ENCODE measurements at regions not wholly inside any gene's neighbourhood (a gene's known extent, or its start where the extent isn't known, plus 50 kb on each side); places are given as distances from the start of the nearest gene placed in this dataset.

DNA sequence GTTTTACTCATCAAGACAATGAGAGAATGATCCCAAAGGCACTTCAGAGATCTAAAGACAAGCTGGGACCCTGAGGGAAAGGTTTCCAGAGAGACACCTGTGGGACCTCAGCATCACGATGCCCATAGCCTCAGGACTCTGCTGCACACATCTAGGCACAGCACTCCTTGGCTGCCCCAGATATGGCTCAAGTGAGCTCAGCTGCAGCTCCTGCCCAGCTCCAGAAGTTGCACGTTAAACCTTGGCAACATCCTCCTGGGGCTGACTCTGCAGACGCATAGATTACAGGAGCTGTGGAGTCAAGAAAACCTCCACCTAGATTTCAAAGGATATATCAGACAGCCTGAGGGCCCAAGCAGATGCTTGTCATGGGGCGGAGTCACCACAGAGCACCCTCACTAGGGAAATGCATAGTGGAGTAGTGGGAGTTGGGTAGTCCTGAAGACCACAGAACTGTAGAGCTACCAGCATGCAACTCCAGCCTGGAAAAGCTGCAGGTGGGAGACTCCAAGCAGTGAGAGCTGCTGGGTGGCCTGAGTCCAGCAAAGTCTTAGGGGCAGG is 582.0 kb downstream of the CDH11 start:
- DNase-seq (ENCODE audit: low read depth): no peak

- DNase-seq (ENCODE audit: low read depth): no peak
Observed at GRCh38 chr16:64534180-64534780, 587.6 kb downstream of the CDH11 start.

- no peak for DNase-seq (ENCODE audit: low read depth)
Observed at GRCh38 chr16:64532691-64533090, 589.2 kb downstream of the CDH11 start.

DNA sequence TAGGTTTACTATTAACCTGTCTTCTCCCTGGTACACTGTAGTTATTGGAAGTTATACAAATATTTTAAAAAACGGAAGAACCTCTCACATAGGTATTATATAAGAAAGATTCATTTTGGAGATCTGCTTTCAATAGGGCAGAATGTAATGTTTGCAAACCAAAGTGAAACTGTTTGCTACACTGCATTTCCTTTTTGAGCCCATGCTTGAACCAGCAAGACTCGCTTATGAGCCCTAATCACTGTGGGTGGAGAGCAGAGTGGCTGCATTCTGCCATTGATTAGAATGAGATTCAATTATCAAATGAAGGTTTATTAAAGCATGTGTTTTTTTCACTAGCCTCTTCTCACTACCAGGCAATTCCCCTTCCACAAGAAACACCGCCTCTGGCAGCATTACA is 589.7 kb downstream of the CDH11 start:
- DNase-seq (ENCODE audit: low read depth): no peak

DNA sequence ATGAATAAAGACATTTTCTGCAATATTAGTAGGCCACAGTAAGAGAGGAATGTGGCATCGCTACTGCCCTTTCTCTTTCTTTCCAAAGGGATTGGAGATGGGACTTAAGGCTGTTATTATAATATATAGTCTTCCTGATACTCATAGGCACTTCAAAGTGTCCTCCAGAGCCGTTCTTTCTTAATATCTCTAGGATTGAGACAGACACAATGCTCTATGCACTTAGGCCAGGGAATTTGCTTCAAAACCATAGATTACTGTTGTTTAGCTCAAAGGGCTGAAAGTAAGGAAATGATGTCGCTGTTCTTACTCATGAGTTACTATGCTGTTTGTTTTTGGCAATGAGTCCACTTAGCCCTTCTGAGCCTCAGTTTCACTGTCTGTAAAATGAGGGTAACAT is 590.5 kb downstream of the CDH11 start:
- no peak for DNase-seq (ENCODE audit: low read depth)

GRCh38 chr16:64522548-64522947 is 599.3 kb downstream of the CDH11 start:
- DNase-seq (ENCODE audit: low read depth): no peak

DNA sequence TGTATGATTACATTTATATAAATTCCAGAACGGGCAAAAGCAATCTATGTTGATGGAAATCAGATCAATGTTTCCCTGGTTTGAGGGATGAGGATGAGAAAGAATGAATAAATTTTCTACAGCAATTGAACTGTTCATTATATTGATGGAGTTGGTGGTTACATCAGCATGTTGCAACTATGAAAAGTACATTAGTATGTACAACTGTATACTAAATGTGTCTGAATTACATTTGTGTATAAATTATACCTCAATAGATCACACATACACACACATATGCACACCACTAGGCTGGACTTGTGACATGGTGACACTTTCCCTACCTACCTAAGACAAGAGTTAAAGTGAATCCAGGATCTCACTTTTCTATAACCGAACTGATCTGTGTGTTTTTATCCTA is 608.0 kb downstream of the CDH11 start:
- DNase-seq (ENCODE audit: low read depth): no peak

GRCh38 chr16:64507240-64508024 is 614.4 kb downstream of the CDH11 start:
- DNase-seq (ENCODE audit: low read depth): no peak

- DNase-seq (ENCODE audit: low read depth): no peak
Observed at GRCh38 chr16:64499211-64499610, 622.7 kb downstream of the CDH11 start.

DNA sequence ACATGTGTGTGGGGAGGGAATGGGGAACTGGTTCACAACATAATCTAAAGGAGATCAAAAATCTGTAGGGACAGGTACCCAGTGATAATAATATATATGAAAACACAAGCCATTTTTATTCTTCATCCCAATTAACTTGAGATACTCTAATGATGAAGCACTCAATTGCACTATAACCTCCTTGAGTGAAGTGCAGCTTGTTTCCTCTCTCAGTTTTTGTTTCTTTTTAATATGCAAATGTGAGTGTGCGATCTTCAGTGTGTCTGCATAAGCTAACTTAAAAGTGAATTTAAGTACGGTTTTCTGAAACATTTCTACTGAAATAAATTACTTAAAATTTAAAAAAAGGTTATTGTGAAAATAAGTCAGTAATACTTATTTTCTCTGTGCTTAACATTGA is 623.5 kb downstream of the CDH11 start:
- DNase-seq (ENCODE audit: low read depth): no peak

- DNase-seq (ENCODE audit: low read depth): no peak
Observed at GRCh38 chr16:64493709-64494108, 628.2 kb downstream of the CDH11 start.

- DNase-seq (ENCODE audit: low read depth): no peak
Observed at GRCh38 chr16:64489449-64489848, 632.4 kb downstream of the CDH11 start.

DNA sequence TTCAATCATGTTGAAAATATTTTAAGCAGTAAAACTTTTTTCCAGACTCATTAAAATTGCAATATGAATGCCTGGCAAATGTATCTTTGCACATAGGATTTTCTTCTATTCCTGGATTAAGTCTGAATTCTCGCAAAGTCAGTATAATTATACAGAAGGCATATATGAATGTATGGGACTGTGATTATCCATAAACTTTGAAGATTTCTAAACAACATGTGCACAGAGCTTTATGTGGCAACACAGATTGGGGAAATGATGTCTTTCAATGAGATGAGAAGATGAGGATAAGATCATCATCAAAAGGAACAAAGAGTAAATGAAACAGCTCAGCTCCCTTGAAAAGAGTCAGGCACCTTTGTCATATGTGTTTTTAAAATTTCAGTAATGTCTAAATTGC is 635.3 kb downstream of the CDH11 start:
- no peak for DNase-seq (ENCODE audit: low read depth)

- no peak for DNase-seq (ENCODE audit: low read depth)
Observed at GRCh38 chr16:64481497-64481896, 640.4 kb downstream of the CDH11 start.

- peak; percentile 71 for DNase-seq (ENCODE audit: low read depth)
Observed at GRCh38 chr16:64478252-64478906, 643.5 kb downstream of the CDH11 start.

DNA sequence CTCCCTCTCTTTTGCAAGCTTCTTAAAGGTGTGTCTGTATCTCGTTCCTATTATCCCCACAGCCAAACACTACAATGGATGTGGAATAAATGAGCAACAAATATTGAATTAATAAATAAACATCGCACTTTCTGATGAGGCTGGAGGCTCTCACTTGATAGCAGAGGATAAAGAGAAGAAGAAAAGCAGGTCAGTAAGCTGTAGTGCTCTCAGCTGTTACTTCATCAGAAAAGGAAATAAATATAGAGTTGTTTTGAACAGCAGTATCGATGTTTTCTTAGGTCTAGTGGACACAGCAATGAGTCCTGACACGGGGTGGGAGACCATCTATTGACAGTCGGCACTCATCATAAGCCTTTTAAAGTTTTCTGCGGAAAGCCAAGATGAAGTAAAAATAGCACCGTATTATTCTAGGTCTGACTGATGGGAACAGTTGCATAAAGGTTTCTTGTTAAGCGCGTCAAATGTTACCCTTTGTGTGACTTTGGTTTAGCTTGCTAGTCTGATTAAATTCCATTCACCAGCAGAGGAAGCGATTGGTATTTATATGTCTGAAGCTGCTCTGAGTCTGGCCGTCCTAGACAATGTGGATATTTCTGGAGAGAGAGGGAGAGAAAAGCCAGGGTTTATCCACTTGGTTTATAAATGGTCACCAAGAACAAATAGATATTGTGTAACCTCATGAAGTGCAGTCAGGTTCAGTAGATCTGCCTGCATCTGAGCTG is 646.1 kb downstream of the CDH11 start:
- DNase-seq (ENCODE audit: low read depth): no peak

GRCh38 chr16:64470916-64471315 is 650.9 kb downstream of the CDH11 start:
- DNase-seq (ENCODE audit: low read depth): no peak

GRCh38 chr16:64469906-64470702 is 651.8 kb downstream of the CDH11 start:
- no peak for DNase-seq (ENCODE audit: low read depth)

DNA sequence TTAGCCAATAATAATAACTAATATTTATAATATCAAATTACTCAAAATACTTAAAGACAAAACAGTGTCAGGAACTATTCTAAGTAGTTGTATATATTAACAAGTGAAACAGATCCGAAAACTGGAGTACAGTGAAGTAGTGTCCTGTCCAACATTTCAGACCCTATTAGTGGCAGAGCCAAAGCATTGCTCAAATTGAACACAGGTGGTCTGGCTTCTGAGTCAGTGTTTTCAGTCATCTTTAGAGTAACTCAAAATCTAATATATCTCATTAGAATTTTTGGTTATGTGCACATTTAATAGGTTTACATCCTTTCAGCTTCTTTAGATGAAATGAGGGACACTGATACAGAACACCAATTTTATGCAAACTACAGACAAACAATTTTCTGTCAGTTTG is 652.5 kb downstream of the CDH11 start:
- DNase-seq (ENCODE audit: low read depth): no peak

- no peak for DNase-seq (ENCODE audit: low read depth)
Observed at GRCh38 chr16:64468515-64469090, 653.3 kb downstream of the CDH11 start.

DNA sequence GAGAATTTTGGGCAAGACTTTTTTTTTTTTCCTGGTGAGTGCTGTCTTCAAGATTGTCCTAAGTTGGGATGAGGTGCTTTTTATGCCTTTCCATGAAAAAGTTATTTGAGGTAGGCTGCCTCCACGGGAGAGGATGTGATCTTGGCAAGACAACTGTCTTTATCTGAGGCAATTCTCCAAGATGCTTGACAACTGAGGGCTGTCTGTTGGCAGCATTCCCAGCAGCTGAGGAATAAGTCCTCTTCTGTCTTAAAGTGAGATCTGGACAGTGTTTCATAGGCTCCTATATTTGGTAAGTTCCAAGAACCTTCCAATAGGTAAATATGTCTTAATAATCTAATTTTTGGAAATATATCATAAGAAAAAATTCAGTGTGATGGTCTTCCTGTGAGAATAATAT is 662.0 kb downstream of the CDH11 start:
- no peak for DNase-seq (ENCODE audit: low read depth)

Data from GM04503 (cell line).